Skeletal muscle satellite cell (primary cell): ENCODE measurements at regions not wholly inside any gene's neighbourhood (a gene's known extent, or its start where the extent isn't known, plus 50 kb on each side); places are given as distances from the start of the nearest gene placed in this dataset.

ENCODE experiments used
- H3K27me3 ChIP-seq: 2 replicates; pipeline ENCODE4 v1.7.0; 2013; ENCODE audit warnings: low read length; ENCODE audit not compliant: control insufficient read depth, insufficient read depth
- H3K36me3 ChIP-seq: 2 replicates; pipeline ENCODE4 v1.7.0; 2013; ENCODE audit warnings: mild to moderate bottlenecking, control low read depth, low read length; ENCODE audit not compliant: insufficient read depth
- H3K4me1 ChIP-seq: 2 replicates; pipeline ENCODE4 v1.7.0; 2013; ENCODE audit warnings: low read length; ENCODE audit not compliant: control insufficient read depth, insufficient read depth
- H3K4me2 ChIP-seq: 2 replicates; pipeline ENCODE4 v1.7.0; 2013; ENCODE audit warnings: mild to moderate bottlenecking, low read length
- H3K4me3 ChIP-seq: 2 replicates; pipeline ENCODE4 v1.7.0; 2013; ENCODE audit warnings: low read length
- H3K9ac ChIP-seq: 2 replicates; pipeline ENCODE4 v1.7.0; 2013; ENCODE audit warnings: mild to moderate bottlenecking, low read depth, low read length, moderate library complexity
- H3K9me3 ChIP-seq: replicated peaks from 2 replicates; pipeline ENCODE4 v1.7.0; 2013; ENCODE audit warnings: mild to moderate bottlenecking, control low read depth, low read length

DNA sequence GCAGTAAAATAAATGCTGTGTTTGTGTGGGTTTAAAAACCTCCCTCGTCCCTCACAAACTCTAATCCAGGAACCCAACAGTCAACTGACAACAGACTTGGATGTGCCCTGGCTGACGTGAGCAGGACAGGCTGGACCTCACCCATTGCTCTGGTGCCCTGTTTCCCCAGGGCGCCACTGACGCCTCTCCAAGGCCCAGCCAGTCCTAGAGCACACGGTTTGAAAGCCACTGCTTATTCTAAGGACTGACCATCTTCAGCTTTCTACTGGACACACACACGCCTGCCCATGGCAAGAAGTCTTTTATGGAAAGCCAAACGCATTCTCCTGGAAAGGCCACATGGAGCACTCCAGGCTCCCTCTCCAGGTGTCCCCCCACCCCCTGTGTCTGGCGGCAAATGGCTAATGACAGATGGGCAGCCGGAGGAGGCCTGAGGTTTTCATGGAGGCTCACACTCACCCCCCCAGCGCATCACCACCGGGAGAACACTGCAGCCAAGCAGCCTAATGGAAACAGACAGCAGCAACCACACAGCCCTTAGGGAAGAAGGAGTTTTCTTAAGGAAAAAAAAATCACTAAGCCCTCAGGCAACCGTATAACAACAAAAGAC lies 319.2 kb downstream of the SOX9 start:
- Histone ChIP-seq H3K9ac (no peak overlapping the region), H3K4me1 (no peaks in the 10 kb centered on the region), H3K4me3 (no peak overlapping the region), H3K4me2 (no peak overlapping the region), H3K36me3 (no peaks in the 10 kb centered on the region), H3K9me3 (no peaks in the 10 kb centered on the region), H3K27me3 (no peaks in the 10 kb centered on the region)

DNA sequence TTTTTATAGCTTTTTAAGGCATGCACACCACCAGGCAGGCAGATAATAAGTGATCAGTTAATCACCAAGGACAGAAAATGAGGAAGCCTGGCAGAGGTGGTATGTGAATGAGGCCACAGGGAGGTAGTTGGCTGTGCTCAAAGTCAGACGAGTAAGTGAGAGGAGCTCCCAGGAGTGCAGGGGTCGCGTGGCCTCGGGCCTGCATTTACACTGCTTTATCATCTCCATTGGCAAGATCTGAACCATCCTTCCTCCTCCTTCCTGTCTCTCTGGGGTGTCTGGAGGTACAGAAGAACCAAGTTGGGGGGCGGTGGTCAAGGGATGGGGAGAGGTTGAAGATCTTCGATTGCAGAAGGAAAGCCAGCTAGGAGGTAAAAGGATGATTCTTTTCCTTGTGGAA lies 320.1 kb downstream of the SOX9 start:
- Histone ChIP-seq H3K4me3 (no peak overlapping the region), H3K4me2 (no peak overlapping the region), H3K4me1 (no peaks in the 10 kb centered on the region), H3K9ac (no peak overlapping the region), H3K27me3 (no peaks in the 10 kb centered on the region), H3K9me3 (no peaks in the 10 kb centered on the region), H3K36me3 (no peaks in the 10 kb centered on the region)

- H3K27me3 ChIP-seq, result no peaks in the 10 kb centered on the region
- H3K4me2 ChIP-seq, result no peak overlapping the region
- no peak overlapping the region for H3K4me3 ChIP-seq
- no peak overlapping the region for H3K9ac ChIP-seq
- H3K4me1 ChIP-seq, result no peaks in the 10 kb centered on the region
- H3K9me3 ChIP-seq, result no peaks in the 10 kb centered on the region
- no peaks in the 10 kb centered on the region for H3K36me3 ChIP-seq
Measured at GRCh38 chr17:72441909-72442308, 321.1 kb downstream of the SOX9 start.

DNA sequence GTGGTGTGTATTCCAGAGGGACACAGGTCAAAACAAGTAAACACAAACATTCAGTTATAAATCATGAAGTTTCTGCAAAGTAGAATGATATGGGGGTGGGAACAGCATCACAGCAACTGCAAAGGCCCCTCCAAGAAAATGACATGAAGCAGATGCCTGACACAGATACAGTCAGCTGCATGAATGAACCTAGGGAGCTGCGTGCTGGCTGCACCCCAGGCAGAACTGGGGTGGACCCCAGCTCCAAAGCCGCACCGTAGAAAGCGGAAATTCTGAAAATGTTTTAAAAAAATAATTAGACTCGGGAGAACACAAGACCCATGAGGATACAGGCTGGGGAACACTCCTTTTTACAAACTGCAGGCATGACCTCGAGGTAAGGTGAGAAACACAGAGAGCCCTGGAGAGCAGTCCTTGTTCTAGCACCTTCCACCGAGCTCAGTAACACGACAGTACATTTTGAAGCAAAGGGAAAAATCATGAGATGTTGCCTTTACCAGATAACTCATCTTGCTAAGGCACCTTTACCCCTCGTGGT lies 323.8 kb downstream of the SOX9 start:
- Histone ChIP-seq H3K36me3 (no peaks in the 10 kb centered on the region), H3K9me3 (no peaks in the 10 kb centered on the region), H3K4me2 (no peak overlapping the region), H3K4me3 (no peak overlapping the region), H3K27me3 (no peaks in the 10 kb centered on the region), H3K9ac (no peak overlapping the region), H3K4me1 (no peaks in the 10 kb centered on the region)

- Histone ChIP-seq H3K36me3 (no peaks in the 10 kb centered on the region), H3K4me2 (no peak overlapping the region), H3K27me3 (no peaks in the 10 kb centered on the region), H3K4me1 (no peaks in the 10 kb centered on the region), H3K9me3 (no peaks in the 10 kb centered on the region), H3K4me3 (no peak overlapping the region), H3K9ac (no peak overlapping the region)
Measured at GRCh38 chr17:72445055-72445991, 324.5 kb downstream of the SOX9 start.

- no peak overlapping the region for H3K4me3 ChIP-seq
Measured at GRCh38 chr17:72446118-72446517, 325.3 kb downstream of the SOX9 start.

GRCh38 chr17:72446525-72447250 lies 325.9 kb downstream of the SOX9 start:
- no peaks in the 10 kb centered on the region for H3K27me3 ChIP-seq
- no peak overlapping the region for H3K9ac ChIP-seq
- no peaks in the 10 kb centered on the region for H3K4me1 ChIP-seq
- H3K9me3 ChIP-seq, result no peaks in the 10 kb centered on the region
- no peaks in the 10 kb centered on the region for H3K36me3 ChIP-seq
- no peak overlapping the region for H3K4me2 ChIP-seq
- H3K4me3 ChIP-seq, result no peak overlapping the region

More at GRCh38 chr17:72446118-72446517, 325.3 kb downstream of the SOX9 start:
- no peak overlapping the region for H3K9ac ChIP-seq
- no peaks in the 10 kb centered on the region for H3K4me1 ChIP-seq
- H3K36me3 ChIP-seq, result no peaks in the 10 kb centered on the region
- H3K27me3 ChIP-seq, result no peaks in the 10 kb centered on the region
- H3K4me2 ChIP-seq, result no peak overlapping the region
- H3K9me3 ChIP-seq, result no peaks in the 10 kb centered on the region

DNA sequence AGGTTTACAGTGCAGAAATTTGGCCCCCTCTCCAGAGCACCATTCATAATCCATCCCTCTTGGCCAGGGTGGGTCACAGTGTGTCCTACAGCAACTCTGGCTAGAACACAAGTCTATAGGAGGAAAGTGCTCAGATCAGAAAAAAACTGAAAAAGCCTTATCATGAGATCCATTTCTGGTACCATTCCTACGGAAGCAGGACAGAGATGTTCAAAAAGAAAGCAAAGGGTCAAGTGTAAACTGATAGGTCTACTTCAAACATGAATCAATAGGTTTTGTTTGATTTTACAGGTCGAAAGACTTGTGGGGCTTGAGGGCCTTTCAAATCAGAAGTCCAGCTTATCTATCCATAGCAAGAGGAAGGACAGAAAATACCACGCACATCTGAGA lies 326.4 kb downstream of the SOX9 start:
- no peak overlapping the region for H3K4me3 ChIP-seq
- no peak overlapping the region for H3K4me2 ChIP-seq
- no peaks in the 10 kb centered on the region for H3K4me1 ChIP-seq
- no peak overlapping the region for H3K9ac ChIP-seq
- no peaks in the 10 kb centered on the region for H3K27me3 ChIP-seq
- H3K9me3 ChIP-seq, result no peaks in the 10 kb centered on the region
- H3K36me3 ChIP-seq, result no peaks in the 10 kb centered on the region

DNA sequence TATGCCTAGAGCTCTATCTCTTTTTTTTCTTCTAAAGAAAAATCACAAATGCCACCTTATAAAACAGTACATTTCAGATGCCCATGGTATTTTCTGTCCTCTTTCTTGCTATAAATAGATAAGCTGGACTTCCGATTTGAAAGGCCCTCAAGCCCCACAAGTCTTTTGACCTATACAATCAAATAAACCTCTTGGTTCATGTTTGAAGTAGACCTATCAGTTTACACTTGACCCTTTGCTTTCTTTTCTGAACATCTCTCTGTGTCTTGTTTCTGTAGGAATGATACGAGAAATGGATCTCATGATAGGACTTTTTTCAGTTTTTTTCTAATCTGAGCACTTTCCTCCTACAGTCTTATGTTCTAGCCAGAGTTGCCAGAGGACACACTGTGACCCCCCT lies 327.2 kb downstream of the SOX9 start:
- Histone ChIP-seq H3K4me3 (no peak overlapping the region), H3K9ac (no peak overlapping the region), H3K4me2 (no peak overlapping the region), H3K9me3 (no peaks in the 10 kb centered on the region), H3K27me3 (no peaks in the 10 kb centered on the region), H3K4me1 (no peaks in the 10 kb centered on the region), H3K36me3 (no peaks in the 10 kb centered on the region)

GRCh38 chr17:72452286-72453173 lies 331.7 kb downstream of the SOX9 start:
- no peaks in the 10 kb centered on the region for H3K27me3 ChIP-seq
- H3K9ac ChIP-seq, result no peak overlapping the region
- no peaks in the 10 kb centered on the region for H3K36me3 ChIP-seq
- peaks cover 10% of the 10 kb centered on the region for H3K4me1 ChIP-seq
- H3K4me2 ChIP-seq, result no peak overlapping the region
- H3K9me3 ChIP-seq, result no peaks in the 10 kb centered on the region
- H3K4me3 ChIP-seq, result no peak overlapping the region
